Inflammatory macrophage treated with lipopolysaccharide for 1 hour (primary cell): ENCODE measurements at regions not wholly inside any gene's neighbourhood (a gene's known extent, or its start where the extent isn't known, plus 50 kb on each side); places are given as distances from the start of the nearest gene placed in this dataset.
"Not testable (repeated sequence)": the region's sequence is repeated elsewhere in the genome, so short reads cannot be mapped to it uniquely, and the experiment has no call there.

ENCODE experiments used
- DNase-seq, 2 donors: peaks; one replicate each; pipeline ENCODE4 v3.0.0-alpha.2; 2020 to 2022

DNA sequence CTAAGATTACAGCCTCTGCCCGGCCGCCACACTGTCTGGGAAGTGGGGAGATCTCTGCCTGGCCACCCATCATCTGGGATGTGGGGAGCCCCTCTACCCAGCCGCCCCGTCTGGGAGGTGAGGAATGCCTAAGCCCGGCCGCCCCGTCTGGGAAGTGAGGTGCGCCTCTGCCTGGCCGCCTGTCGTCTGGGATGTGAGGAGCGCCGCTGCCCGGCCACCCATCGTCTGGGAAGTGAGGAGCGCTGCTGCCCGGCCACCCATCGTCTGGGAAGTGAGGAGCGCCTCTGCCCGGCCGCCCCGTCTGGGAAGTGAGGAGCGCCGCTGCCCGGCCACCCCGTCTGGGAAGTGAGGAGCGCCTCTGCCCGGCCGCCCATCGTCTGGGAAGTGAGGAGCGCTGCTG lies 135.9 kb upstream of the PROKR2 start:
- DNase-seq: not testable (repeated sequence)

DNA sequence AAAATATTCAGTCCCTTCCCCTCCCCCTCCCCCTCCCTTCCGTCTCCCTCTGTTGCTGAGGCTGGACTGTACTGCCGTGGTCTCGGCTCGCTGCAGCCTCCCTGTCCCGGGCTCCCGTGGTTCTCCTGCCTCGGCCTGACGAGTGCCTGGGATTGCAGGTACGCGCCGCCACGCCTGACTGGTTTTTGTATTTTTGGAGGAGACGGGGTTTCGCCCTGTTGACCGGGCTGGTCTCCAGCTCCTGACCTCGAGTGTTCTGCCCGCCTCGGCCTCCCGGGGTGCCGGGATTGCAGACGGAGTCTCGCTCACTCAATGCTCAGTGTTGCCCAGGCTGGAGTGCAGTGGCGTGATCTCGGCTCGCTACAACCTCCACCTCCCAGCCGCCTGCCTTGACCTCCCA lies 135.5 kb upstream of the PROKR2 start:
- DNase-seq: not testable (repeated sequence)

DNA sequence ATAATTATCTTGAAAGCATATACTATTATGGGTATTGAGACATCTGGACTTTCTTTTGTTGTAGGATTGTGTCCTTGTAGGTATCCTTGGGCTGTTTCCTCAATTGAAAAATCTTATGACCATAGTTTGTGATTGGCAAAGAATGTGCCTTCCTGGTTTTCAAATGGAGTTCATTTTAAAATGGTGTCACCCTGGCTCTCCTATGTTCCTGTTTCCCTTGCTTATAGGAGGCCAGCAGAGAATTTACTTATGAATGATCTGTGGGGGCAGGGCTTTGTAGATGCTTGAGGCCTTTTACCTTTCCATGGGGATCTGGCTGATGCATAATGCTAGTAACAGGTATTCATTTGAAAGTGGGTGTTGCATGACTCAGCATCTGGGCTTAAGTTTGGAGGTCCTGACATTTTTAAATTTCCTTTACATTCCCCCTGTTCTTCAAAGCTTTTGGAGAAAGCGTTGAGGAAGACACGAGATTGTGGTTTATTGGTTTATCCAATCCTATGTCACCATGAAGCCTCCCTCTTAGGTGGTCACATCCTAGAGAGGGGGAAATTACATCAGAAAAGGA lies 135.0 kb upstream of the PROKR2 start:
- peak; percentile 8 to 43 for DNase-seq

DNA sequence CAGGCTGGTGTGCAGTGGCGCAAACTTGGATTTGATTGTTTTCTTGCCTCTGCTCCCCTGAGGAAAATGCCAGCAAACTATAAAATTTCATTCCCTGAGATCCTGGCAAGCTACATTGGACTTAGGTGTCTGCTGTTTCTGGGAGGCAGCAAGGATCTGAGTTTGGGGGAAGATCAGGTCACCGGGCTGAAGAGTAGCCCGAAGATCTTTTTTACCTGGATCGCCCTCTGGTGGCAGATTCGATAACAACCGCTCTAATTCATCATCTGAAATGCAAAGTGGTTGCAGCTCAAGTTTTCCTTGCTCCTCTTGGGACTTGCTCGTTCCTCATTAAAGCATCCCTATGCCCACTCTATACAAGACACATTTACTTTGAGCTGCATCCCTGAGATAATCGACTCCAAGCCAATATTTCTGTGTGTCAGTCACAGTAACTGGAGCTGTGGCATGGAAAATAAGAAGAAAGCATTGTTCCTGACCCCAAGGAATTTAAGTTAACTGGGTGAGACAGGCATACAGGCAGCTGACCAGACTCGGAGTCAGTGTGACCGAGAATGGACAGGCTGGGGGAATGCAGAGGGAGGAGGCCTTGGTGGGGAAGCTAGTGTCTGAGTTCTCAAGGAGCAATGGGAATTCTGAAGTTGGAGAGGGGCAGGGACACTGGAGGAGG lies 131.8 kb upstream of the PROKR2 start:
- DNase-seq: peak; percentile 15 to 78

DNA sequence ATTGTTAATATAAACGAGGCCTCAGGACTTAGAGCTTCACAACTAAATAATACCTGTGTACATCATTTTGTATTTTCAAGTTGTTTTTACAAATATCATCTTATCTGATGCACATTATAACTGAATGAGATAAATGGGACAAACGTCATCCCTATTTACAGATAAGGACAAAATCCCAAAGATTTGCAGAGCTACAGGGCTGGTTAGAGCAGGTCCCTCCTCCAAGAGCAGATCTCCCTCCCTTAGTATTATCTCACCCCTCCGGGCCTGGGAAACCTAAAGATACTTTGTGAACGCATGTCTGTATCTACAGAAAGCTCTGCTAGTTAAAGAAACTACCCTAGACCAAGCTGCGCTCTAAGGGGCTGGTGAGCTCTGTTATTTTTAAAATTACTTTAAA lies 130.4 kb upstream of the PROKR2 start:
- DNase-seq: no peak

DNA sequence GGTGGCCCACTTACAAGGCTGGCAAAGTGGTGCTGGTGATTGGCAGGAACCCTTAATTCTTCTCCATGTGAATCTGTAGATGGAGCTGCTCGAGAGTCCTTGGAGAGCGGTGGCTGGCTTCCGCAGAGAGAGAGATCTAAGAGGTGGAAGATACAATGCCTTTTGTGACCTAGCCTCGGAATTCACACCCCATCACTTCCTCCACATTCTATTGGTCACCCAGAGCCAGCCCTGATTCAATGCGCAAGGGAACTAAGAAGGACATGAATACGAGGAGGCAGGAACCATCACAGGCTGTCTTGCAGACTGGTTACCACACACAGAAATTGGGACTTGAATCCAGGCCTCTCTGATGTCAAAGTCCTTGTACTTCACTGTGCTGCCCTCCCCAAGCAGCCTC lies 128.9 kb upstream of the PROKR2 start:
- DNase-seq: no peak

DNA sequence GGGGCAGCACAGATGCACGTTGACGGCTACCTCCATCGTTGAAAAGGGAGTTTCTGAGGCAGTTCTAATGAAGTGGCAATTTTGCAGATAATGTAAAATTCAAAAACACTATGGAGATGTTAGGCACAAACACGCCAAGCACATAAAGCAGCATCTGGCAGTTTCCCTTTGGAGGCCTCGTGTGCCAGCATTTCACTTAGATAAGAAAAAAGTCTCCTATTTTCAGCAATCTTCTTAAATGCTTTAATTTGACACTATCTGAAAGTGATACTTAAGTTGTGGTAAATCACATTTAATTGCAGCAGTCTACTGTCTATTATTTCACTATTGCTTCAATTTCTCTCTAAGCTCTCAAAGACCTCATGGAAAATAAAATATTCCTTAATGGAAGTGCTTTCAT lies 125.3 kb upstream of the PROKR2 start:
- no peak for DNase-seq

DNA sequence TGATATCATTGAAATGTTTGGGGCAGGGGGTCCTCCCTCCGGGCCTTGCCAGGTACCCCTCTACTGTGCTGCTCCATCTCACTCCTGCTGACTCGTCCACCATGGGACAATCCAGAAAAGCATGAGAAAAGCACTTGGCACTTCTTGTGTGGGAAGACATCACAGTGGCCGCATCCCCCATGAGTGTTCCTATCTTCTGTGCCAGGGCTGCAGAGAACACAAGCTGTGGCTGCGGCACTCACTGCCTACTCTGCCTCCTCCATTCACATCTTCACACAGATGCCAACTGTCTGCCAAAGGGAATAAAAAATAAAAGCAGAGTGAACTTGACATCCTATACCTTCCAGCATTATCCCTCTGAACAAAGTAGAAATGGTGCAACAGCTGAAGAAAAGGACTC lies 117.4 kb upstream of the PROKR2 start:
- no peak for DNase-seq

DNA sequence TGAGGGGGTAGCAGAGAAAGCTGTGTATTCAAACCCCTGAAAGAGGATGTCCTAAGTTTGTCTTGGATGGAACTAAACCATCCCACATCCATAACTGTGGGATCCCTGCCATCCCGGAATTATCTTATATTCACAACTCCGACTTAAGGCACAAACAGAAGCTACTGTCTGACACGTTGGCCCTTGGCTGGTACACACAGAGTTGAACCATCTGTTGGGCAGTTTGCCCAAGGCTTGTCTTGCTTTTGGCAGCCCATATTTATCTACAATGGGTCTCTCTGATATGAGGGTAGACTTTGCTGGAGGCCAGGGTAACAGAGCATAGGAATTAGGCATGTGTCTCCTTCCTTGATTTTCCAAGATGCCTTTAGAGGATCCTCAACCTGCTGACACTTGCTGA lies 116.6 kb upstream of the PROKR2 start:
- DNase-seq: no peak

DNA sequence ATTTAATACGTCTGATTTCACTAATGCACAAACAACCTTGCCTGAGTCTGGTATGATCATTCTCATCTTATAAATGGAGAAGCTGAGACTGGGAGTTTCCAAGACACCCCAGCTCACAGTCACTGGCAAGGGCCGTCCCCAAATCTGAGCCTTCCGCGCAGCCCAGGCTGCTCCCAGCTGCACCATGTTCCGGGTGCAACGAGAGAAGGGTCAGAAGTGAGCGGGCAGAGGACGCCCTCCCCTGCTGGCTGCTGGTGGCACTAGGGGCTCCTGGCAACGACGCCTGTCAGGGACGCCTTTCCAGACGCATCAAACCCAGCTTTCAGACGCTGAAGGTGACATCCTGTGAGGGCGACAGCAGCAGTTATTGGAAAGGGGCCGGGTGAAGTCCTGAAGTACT lies 115.3 kb upstream of the PROKR2 start:
- DNase-seq: no peak

DNA sequence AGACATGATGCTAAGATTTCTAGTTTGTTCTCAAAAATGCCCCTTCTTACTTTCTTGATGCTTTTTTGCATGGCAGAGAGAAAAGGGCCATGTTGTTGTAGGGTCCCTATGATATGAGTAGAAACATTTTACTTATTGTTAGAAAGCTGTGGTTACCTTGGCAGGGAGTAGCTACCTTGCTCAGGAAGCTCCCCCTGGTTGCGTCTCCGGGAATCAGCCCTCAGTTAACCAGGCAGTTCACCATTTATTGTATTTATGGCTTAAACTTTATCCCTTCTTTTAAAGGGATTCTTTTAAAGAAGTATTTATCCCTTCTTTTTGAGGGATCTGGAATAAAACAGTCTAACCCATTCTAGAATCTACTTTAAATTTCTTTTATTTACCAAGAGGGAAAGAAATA lies 113.9 kb upstream of the PROKR2 start:
- no peak for DNase-seq

DNA sequence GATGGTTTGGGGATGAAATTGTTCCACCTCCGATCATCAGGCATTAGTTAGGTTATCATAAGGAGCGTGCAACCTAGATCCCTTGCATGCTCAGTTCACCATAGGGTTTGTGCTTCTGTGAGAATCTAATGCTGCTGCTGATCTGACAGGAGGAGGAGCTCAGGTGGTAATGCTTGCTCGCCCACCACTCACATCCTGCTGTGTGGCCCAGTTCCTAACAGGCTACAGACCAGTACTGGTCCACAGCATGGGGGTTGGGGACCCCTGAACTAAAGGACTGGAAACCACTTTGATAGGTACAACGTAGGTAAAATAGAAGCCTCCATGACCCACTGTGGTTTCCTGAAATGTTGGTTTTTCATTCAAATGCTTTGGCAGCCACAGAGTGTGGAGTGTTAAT lies 109.3 kb upstream of the PROKR2 start:
- DNase-seq: no peak

DNA sequence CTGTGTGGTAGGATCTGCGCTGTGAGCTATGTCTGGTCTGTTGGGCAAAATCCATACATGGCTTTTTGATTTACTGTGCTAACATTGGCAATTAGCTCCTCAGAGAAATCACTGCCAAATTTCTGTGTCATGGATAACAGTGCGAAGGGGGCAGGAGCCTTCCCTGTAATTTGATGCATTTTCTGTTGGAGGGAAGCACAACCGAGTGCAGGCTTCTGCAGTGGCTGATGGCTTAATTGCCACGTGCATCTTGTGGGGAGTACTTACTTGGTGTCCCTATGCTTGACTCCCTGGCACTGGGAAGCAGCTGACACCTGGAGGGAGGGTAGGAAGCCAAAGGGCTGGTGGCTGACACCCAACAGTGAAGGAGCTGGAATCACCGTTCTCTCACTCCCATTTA lies 99.3 kb upstream of the PROKR2 start:
- no peak for DNase-seq

DNA sequence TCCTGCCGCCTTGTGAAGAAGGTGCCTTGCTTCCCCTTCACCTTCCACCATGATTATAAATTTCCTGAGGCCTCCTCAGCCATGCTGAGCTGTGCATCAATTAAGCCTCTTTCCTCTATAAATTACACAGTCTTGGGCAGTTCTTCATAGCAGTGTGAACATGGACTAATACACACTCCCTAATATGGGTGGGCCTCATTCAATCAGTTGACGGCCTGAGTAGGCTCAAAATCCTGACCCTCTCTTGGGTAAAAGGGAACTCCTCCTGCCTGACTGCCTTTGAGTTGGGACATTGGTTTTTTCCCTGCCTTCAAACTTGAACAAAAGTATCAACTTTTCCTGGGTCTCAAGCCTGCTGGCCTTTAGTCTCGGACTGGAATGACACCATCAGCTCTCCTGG lies 96.6 kb upstream of the PROKR2 start:
- DNase-seq: no peak

DNA sequence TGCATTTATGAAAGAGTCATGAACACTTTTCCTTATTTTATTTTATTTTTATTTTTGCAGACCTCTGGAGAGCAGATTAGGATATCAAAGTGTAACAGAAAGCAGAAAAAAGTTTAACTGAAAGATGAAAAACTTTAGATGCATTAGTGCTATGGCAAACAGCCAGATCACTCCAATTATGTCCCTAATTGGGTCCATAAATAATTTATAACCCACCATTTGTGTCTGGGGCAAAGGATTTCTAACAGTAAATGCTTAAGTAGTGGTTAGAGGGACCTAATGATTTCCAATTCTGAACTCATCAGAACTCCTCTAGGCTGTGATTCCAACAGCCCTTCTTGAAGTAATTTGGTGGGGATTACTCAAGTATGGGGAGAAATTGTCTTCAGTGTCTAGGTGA lies 93.7 kb upstream of the PROKR2 start:
- no peak for DNase-seq

DNA sequence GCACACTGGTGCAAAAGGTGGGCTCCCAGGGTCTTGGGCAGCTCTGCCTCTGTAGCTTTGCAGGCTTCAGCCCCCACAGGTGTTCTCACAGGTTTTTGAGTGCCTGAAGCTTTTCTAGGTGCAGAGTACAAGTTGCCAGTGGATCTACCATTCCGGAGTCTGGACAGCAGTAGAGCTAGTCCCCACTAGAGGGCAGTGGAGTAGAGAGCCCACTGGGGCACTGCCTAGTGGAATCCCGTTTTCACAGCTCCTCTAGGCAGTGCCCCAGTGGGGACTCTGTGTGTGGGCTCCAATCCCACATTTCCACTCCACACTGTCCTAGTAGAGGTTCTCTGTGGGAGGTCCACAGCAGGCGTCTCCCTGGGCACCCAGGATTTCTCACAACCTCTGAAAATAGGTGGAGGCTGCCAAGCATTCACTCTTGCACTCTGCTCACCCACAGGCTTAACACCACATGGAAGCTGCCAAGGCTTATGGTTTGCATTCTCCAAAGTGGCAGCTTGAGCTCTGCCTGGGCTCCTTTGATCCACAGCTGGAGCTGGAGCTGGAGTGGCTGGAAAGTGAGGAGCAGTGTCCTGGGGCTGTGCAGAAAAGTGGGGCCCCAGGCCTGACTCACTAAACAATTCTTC lies 86.3 kb upstream of the PROKR2 start:
- DNase-seq: peak; percentile 7 to 60

DNA sequence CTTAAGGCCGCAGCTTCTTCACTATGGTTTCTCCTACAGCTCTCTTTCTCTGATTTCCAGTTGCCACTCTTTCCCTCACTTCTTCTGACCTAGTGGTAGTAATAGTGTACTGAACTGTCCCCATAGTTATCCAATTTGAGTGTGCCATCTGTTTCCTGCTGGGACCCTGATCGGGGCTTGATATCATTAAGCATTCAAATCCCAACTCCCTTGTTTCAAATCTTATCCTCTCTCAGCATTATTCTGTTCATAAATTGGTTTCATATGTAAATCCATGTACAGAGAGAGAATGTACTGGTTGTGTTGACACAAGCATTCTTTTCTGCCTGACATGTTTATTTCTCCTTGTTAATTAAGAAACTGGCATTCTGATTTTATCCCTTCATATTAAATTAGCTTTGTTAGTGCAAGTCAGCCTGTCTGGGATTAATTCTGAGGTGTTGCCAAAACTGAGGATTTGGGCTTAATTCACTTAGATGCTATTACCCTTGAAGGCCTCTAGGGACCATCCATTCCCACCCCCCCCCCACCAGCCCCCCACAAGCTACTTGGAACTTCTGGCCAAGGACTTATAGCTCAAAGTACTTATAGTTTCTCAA lies 84.6 kb upstream of the PROKR2 start:
- no peak for DNase-seq

DNA sequence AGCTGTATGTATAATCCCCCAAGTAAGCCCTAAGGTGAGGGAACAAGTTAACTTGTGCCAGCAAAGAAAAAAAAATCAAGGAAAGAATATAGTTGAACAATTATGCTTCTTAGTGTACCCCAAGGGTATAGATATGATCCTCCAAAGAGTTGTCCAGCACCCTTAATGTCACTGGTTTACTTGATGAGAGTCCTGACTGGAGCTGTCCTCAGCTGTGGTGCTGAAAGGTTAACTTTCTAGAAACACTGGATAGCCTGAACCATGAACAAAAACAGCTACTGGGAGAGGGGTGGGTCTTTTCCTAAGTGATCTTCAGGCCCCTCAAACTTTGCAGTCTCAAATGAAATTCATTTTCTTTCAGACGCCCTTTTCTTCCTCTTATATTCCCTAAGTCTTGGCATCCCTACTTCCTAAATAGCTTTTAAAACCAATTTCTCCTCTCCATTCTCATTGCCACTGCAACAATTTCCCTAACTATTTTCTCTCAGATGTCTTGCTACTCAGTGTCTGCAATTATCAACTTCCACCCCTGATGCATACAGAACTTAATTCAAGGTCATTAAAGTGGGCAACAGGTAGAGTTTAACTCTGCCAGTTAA lies 83.5 kb upstream of the PROKR2 start:
- DNase-seq: peak in 1 of 2 donors; percentile 16

DNA sequence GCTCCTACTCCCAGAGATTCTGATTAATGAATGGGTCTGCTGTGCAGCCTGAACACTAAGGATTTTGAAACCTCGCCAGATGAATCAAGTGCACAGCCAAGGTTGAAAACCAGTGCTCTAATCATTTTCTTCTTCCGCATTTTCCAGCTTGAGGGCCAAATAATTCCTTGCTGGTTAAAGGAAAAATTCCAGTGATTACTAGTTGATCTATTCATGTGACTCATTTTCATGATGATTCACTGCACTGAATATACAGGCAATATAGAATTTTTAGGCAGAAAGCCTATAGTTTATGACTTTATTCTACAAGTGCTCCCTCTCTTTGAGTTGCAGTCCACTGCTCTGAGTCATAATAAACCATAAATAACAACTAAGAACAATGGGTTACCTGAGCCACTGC lies 80.6 kb upstream of the PROKR2 start:
- DNase-seq: no peak

DNA sequence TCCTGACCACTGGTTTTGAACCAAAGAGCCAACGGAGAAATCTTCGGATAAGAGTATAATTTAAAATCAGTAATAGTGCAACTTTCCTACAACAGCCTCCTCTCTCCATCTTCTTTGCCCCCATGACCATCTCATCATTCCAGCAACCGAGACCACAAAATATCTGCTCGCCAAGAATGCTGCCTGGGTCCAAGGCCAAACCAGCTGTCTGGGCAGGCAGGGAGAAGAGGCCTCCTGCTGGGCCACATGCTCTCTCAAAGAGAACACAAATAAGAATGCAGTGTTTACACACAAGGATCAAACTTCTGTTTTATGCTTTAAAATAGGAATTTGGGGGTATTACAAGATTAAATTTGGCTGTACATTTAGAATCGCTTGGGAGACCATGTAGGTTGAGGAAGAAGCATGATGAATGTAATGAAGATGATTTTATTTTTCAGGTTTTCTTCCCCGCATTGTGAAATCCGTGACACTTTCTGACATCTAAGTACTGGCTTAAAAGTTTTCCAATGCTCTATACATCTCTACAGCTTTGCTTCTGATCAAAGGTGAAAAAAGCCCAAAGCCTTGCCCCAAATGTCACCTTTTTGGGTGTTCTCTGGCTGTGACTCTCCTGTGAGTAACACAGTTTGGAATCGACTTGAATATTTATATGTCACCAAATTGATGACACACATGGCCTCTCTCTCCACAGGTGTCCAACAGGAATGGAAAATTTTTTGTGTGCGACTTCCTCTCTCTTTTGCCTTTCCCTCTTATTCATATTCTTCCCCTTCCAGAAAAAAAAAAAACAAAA lies 79.4 kb upstream of the PROKR2 start:
- no peak for DNase-seq

DNA sequence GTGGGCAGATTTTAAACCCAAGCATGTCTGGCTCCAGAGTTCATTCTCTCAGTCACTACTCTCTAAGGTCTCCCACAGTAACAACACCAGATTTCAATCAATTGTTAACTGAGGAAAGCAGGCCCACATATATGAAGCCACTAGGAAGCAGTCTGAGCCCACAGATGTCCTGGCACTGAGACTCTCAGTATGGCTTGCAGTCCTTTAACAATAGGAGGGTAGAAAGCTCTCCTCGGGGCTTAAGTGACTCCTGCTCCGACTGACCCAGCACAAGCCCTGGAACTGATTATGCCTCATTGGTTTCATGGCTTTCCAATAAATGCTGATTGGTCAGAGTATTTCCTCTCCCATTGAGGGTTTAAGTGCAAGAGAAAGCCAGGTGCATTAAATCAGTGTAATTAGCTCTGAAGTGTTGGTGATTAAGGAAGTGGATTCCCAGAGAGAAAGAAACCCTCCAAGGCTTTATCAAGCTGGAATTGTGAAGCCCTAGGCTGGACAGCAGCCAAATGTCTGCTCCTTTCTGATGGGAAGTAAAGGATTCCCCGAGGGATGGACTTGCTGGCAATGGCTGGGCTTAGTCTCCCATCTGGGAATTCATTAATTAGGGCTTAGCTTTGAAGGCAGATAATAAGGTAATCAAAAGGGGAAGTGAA lies 76.6 kb upstream of the PROKR2 start:
- no peak for DNase-seq

DNA sequence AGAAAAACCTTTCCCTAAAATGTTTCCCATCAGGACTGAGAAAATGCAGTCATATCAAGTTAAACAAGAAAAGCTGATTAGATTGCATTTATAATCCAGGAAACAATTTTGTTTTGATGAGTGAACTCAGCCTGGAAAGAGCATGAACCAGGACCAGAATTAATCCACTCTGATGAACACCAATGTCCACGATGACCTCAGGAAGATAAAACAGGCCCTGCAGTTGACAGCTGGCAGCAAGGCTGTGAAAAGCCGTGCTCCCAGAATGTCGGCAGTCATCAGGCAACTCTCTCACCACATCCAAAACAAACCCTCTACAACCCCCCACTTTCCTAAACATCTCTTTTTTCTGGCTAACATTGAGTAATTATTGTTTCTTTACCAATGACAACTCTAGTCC lies 74.0 kb upstream of the PROKR2 start:
- no peak for DNase-seq

DNA sequence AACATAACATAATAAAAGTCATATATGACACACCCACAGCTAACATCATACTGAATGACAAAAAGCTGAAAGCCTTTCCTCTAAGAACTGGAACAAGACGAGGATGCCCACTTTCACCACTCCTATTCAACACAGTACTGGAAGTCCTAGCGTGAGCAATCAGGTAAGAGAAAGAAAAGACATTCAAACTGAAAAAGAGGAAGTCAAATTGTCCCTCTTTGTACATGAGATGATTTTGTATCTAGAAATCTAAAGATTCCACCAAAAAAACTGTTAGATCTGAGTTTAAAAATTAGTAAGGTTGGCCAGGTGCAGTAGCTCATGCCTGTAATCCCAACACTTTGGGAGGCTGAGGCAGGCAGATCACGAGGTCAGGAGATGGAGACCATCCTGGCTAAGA lies 70.1 kb upstream of the PROKR2 start:
- DNase-seq: not testable (repeated sequence)
